ELF-1 (cell line): ENCODE measurements at regions not wholly inside any gene's neighbourhood (a gene's known extent, or its start where the extent isn't known, plus 50 kb on each side); places are given as distances from the start of the nearest gene placed in this dataset.

Experiments used
- DNase-seq: peaks from one replicate; pipeline ENCODE4 v3.0.0-alpha.2; 2016; ENCODE audit warnings: low read depth, low spot score

- no peak for DNase-seq
Measured at GRCh38 chr3:174403831-174404230, 455.3 kb upstream of the NAALADL2 start.

DNA sequence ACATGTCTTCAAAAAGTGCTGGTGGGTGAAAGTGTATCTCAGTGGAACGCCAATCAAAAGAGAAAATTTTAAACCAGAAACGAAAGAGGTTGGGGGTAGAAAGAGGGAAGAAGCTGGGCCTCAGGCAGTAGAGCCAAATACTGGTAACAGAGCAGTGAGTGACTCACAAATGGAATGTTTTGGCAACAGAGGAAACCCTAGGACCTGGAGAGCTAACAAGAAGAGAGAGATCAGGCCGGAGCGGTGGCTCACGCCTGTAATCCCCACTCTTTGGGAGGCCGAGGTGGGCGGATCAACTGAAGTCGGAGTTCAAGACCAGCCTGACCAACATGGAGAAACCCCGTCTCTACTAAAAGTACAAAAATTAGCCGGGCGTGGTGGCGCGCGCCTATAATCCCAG, 450.8 kb upstream of the NAALADL2 start:
- DNase-seq: peak; percentile 85

- peak; percentile 51 for DNase-seq
Measured at GRCh38 chr3:174409086-174409743, 449.9 kb upstream of the NAALADL2 start.

DNA sequence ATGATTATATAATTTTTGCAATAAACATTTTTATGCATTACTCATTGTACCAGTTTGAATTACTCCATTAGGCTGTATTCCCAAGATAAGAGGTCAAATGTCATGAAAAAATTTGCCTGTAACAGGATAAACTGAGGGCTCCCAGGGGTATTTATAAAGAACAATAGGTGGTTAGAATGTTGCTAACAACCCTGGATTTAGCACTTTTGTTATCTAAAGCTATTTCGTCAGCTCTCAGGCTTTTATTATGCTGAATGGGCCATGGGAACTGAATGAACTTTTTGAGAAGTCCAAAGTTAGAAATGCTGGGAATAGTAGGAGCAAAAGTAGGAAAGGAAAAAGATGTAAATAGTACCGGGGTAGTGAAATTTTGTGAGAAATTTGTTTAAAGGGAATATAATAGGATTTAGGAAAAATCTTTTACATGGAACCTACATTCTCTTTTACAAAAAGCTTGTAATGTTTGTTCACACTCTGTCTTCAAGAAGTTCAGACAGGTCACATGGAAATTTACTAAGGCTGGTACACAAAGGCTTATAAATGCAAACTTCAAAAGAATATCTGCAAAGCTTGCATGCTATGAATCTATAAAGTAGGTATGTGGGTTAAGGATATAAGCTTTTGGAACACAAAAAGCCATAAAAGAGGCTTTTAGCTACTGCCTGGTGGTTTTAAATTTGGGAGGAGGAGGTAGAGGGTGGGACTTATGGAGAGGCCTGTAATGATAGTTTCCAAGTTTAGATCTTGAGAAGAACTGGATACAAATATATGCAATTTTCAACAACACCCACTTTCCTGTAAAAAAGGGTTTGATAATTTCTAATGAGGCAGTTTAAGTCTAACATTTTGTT, 445.8 kb upstream of the NAALADL2 start:
- DNase-seq: peak; percentile 26

DNA sequence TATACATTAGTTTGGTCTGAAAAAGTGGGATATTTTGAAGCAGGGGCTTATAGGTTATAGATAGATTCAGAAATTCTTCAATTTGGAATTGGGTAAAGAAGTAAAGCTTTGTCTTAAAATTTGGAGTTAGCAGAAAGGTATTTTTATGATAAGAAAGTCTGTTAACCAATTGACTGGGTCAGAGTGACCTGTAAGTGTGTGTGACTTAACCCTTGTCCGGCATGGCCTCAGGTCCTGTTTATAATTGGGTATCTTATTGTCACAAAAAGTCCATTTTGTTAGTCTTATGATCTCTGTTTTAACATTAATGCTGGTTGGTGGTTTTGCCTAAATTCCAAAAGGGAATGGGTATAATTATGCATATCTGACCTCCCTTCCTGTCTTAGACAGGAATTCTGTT, 444.2 kb upstream of the NAALADL2 start:
- no peak for DNase-seq

DNA sequence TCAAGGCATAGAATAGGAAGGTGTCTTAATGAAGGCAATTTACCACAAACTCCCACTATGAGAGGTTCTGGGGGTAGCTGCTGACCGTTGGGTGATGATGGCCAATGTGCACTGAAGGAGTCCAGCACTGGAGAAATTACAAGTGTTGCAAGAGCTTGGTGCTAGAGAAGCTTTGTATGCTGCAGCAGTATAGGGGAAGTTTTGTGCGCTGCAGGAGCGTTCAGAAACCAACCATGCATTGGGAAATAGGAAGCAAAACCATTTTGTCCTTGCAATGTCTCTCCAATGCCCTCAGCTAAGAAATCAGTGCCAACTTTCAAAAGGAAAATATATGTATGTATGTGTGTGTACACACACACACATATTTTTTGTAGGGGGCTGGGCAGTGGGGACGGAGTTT, 441.6 kb upstream of the NAALADL2 start:
- no peak for DNase-seq

GRCh38 chr3:174419216-174419615, 439.9 kb upstream of the NAALADL2 start:
- DNase-seq: no peak

GRCh38 chr3:174423936-174424335, 435.2 kb upstream of the NAALADL2 start:
- no peak for DNase-seq

DNA sequence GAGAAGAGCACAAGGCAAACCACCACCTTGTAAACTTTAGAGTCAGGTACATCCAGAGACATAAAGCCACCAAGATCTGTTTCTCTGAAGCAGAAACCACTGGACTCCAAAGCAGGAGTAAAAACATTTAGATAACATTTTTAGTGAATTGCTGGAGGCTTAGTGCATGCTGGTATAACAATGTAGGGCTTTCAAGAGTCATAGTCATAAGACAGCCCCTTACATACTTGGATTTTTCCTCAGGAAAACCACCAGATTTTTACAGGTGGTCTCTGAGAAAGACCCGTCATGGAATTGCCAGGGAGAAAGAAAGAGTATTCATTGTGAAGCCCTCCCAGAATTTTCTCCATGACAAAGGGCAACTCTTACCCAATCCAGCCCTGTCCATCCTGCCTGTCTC, 434.5 kb upstream of the NAALADL2 start:
- DNase-seq: no peak

- DNase-seq: no peak
Measured at GRCh38 chr3:174425422-174425821, 433.7 kb upstream of the NAALADL2 start.

GRCh38 chr3:174430986-174431385, 428.1 kb upstream of the NAALADL2 start:
- DNase-seq: no peak

DNA sequence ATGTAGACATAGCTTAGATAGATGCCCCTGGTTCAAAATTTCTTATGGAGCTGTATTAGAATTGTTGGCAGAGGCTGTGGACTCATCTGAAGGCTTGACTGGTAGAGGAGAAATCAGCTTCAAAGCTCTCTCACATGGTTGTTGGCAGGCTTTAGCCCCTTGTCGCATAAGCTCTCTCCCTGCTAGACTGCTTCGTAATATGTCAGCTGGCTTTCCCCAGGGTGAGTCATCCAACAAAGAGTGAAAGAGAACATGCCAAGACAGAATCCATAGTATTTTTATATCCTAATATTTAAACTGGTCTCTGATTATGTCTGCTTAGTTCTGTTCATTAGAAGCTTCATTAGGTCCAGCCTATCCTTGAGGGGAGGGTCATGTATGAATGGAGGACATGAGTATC, 427.4 kb upstream of the NAALADL2 start:
- no peak for DNase-seq

DNA sequence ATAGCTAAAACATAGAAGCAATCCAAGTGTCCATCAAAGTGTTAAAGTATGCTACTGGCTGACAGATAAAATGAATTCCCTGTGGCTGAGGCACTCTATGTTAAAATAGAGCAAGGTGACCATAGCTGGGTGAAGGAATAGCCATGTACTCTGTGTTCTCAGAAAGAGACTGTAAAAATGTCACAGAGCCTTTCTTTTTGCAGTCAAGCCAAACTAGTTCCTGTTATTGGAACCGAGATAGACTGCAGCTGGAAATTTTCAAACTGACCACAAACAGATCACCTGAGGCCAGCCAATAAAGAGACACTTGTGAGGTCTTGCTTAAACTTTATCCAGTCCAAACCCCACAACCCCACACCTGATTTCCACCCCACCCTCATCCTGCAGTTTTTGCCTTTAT, 422.8 kb upstream of the NAALADL2 start:
- DNase-seq: peak; percentile 6

GRCh38 chr3:174438501-174439145, 420.5 kb upstream of the NAALADL2 start:
- DNase-seq: no peak

GRCh38 chr3:174439331-174440252, 419.5 kb upstream of the NAALADL2 start:
- DNase-seq: peak; percentile 27

DNA sequence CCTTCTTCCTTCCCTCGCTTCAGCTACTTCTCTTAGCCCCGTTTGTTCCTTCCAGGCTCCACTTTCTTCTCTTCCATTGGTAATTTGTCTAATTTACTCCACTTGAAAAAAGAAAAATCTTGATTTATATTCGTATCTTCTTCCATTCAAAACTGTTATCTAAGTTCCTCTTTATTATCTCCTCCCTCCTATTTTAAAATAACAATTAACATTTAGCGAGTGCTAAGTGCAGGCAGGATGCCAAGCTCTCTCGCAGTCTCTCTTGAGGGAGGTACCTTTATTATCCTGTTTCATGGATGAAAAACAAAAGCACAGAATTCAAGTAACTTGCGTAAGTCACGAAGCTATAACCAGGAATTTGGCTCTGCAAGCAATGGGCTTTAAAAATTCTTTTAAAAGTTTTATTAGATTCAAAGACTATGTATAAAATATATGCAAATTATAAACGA, 418.9 kb upstream of the NAALADL2 start:
- no peak for DNase-seq

DNA sequence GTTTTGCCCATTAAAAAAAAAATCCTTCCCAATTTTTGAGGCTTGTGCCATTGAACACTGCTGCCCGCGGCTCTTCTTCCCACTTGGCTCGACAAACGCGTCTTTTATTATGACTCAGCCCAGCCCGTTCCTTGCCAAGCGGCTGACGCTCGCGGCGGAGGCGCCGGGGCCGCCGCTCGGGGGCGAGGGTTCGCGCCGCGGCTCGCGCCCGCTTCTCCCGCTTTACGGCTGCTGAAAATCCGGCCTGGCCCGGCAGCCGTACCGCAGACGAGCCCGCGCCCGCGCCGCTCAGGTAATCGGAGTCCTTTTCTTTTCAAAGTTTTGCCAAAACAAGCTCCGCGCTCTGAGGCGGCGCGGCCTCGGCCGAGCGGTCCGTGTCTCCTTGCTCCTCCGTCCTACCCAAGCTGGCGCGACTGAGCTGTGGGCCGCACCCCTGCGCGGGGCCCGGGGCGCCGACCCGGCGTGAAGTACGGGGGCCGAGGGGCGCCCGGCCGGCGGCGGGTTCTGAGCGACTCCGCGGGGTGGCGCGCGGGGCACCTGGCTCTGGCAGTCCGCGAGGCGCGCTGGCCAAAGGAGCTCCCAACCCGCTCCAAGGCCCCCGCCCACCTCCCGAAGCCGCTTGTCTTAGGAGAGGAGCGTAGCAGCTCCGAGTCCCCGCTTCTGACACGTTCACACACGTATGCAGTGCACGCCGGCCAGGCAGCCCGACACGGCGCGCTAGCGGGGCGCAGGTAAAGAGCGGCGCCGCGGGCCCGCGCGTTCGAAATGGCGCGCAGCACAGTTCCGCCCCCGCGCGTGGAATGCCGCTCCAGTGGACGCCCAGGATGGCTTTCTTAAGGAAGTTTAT, 418.2 kb upstream of the NAALADL2 start:
- peak; percentile 93 for DNase-seq

DNA sequence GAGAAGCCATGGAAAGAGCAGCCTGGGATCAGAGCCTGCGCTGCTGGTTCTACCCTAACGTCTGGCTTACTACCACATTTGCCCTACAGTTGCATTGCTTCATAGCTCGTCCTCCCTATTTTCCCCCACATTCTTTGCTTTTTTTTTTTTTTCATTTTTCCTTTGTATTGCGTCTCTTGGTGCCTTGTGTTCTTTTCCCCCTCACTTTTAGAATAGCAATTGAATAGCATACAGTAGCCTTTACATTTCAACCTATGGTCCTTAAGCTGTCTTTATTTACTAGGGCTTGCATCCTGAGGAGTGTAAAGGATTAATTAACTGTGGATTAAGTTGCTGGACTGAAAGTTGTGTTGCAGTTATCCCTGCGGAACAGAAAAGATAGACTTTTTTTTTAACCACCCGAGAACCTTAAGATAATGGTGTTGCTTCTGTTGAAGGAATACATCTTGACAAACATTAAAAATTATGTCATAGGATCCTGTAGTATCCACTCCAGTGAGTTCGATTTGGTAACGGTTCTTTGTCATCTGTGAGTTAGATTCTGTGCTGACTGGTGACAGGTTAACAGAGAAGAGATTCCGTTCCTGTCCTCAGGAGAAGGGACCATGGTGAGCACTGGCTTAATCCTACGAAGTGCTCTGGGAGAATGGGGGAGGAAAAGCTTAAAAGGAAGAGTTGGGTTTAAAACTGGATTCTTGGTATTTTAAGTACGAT, 417.4 kb upstream of the NAALADL2 start:
- DNase-seq: no peak

GRCh38 chr3:174442302-174442682, 416.8 kb upstream of the NAALADL2 start:
- no peak for DNase-seq

DNA sequence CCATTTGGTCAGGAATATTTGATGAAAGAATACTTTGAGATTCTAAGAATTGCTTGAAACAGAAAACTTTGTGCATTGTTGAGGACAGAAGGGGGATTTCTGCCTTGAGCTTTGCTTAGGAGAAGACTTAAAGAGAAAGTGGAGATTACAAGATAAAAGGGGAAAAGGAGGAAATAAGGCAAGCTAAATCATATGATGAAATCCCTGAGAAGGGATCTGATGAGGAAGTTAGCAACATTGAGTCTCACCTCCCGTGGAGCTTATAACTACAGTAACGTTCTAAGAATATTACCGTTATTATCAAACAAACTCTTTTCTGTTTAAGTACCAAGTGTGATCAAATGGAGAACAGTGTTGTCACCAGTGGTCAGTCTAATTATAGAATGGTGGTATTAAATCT, 414.7 kb upstream of the NAALADL2 start:
- DNase-seq: no peak
